Vagina (tissue), 2 donors: ENCODE measurements at regions not wholly inside any gene's neighbourhood (a gene's known extent, or its start where the extent isn't known, plus 50 kb on each side); places are given as distances from the start of the nearest gene placed in this dataset.

Experiments used
- DNase-seq, 2 donors: peaks; one replicate each; pipeline ENCODE4 v3.0.0-alpha.2; 2017; ENCODE audit errors: extremely low spot score in 2 of 2
- H3K27ac ChIP-seq: fragments of 200-600 bp; sonication (generic); one replicate; pipeline ENCODE4 v1.5.1; 2019
- H3K27me3 ChIP-seq: fragments of 200-600 bp; sonication (generic); one replicate; pipeline ENCODE4 v1.5.1; 2019
- H3K36me3 ChIP-seq, 2 donors: fragments of 200-600 bp; sonication (generic); one replicate each; pipeline ENCODE4 v1.5.1; 2017 to 2019
- H3K4me1 ChIP-seq: fragments of 200-600 bp; sonication (generic); one replicate; pipeline ENCODE4 v1.5.1; 2019
- H3K4me3 ChIP-seq, 2 donors: fragments of 200-600 bp; sonication (generic); 1 replicate in 1 of 2; 2 replicates in 1 of 2; pipeline ENCODE4 v1.5.1; 2016 to 2019
- H3K9me3 ChIP-seq: fragments of 200-600 bp; sonication (generic); one replicate; pipeline ENCODE4 v1.5.1; 2019
- POLR2A ChIP-seq, 2 donors: fragments of 450-650 bp; IDR thresholded peaks; one replicate each; pipeline ENCODE4 v1.6.1; 2017; ENCODE audit warnings: antibody characterized with exemption in 2 of 2, mild to moderate bottlenecking in 2 of 2, moderate library complexity in 2 of 2
- POLR2AphosphoS5 ChIP-seq, 2 donors: sonication (generic); formaldehyde crosslinking; IDR thresholded peaks; one replicate each; pipeline ENCODE4 v1.9.0; 2017; ENCODE audit warnings: antibody characterized with exemption in 2 of 2, mild to moderate bottlenecking in 2 of 2, low read depth in 1 of 2; ENCODE audit not compliant: insufficient read depth in 1 of 2
- intact Hi-C: fragments of 100-400 bp; cut with DNase I; formaldehyde crosslinking; loops from one replicate; pipeline ENCODE4 v1.15.1; 2023
- TF ChIP-seq, protein P1 (sequence below), 3 experiments: fragments of 450-650 bp in 2 of 3; fragments of 200-600 bp in 1 of 3; sonication (generic) in 1 of 3; IDR thresholded peaks; one replicate each; pipeline ENCODE4 v1.5.1; 2017 to 2019; ENCODE audit warnings: antibody characterized with exemption in 3 of 3, mild to moderate bottlenecking in 2 of 3, moderate library complexity in 2 of 3

DNA sequence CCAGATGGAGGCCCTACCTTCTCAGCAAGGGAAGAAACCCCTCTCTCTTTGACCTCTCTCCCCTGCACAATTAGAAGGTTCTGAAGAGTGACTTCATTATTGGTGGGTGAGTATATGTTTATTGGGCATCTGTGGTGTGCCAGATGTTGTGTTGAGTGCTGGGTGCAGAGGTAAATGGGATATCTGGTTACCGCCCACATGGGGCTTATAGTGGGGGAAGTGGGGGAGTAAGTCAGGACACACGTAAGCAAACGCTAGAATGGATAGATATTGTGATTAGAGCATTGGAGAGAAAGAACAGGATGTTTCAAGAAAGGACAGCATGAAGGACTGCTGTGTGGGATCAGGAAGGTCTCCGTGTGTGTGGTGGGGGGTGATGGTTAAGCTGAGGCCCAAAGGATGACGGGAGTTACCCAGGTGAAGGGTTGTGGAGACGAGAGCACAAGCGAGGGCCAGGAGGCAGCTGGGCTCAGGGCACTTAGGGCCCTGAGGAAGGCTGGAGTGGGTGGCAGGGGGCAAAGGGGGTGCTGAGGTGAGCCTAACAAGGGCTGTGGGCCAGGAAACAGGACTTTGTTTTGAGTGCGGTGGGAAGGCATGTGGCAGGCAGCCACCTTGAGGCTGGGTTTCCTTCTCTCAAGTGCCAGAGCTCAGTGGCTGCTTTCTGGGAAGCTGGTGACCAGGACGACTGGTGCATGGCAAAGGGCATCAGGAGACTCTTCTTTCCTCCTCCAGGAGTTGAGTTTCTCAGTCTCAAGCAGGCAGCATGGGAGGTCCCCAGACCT lies 299.9 kb downstream of the RPS24 start:
- no peak overlapping the region for H3K4me3 ChIP-seq
- peak; percentile 69 to 79 for DNase-seq
- H3K4me1 ChIP-seq: peaks cover 34% of the 10 kb centered on the region
- no peaks in the 10 kb centered on the region for H3K36me3 ChIP-seq
- H3K27ac ChIP-seq: no peak overlapping the region
- TF ChIP-seq, protein P1, sequence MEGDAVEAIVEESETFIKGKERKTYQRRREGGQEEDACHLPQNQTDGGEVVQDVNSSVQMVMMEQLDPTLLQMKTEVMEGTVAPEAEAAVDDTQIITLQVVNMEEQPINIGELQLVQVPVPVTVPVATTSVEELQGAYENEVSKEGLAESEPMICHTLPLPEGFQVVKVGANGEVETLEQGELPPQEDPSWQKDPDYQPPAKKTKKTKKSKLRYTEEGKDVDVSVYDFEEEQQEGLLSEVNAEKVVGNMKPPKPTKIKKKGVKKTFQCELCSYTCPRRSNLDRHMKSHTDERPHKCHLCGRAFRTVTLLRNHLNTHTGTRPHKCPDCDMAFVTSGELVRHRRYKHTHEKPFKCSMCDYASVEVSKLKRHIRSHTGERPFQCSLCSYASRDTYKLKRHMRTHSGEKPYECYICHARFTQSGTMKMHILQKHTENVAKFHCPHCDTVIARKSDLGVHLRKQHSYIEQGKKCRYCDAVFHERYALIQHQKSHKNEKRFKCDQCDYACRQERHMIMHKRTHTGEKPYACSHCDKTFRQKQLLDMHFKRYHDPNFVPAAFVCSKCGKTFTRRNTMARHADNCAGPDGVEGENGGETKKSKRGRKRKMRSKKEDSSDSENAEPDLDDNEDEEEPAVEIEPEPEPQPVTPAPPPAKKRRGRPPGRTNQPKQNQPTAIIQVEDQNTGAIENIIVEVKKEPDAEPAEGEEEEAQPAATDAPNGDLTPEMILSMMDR (IDR thresholded peaks at IDR 0.05): no peak
- no peak for TF ChIP-seq POLR2A (IDR thresholded peaks at IDR 0.05)
- TF ChIP-seq POLR2AphosphoS5 (IDR thresholded peaks at IDR 0.05; ENCODE audit: insufficient read depth in 1 of 2, low read depth in 1 of 2): no peak
- intact Hi-C loops: no loop called here
- no peaks in the 10 kb centered on the region for H3K9me3 ChIP-seq
- H3K27me3 ChIP-seq: no peaks in the 10 kb centered on the region

DNA sequence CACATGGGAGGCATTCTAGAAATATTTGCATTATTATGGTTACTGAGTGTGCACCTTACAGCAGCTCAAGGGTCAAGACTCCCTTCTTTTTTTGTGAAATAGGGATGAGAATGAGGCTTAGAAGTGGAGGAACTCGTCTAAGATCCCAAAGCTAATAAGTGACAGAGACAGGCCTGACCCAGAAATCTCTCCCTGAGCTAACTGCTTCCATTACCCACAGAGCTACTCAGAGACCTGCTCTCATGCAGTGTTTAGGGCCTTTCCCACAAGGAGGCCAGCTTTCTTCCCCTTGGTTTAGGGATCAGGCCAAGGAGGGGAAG lies 301.7 kb downstream of the RPS24 start:
- intact Hi-C loops: no loop called here
- H3K36me3 ChIP-seq: no peaks in the 10 kb centered on the region
- H3K4me1 ChIP-seq: peaks cover 34% of the 10 kb centered on the region
- TF ChIP-seq POLR2AphosphoS5 (IDR thresholded peaks at IDR 0.05; ENCODE audit: insufficient read depth in 1 of 2, low read depth in 1 of 2) (no peak), POLR2A (IDR thresholded peaks at IDR 0.05) (no peak)
- TF ChIP-seq, protein P1 (IDR thresholded peaks at IDR 0.05): no peak
- H3K4me3 ChIP-seq: no peak overlapping the region
- H3K9me3 ChIP-seq: no peaks in the 10 kb centered on the region
- no peak overlapping the region for H3K27ac ChIP-seq
- no peaks in the 10 kb centered on the region for H3K27me3 ChIP-seq
- peak; percentile 2 to 65 for DNase-seq

DNA sequence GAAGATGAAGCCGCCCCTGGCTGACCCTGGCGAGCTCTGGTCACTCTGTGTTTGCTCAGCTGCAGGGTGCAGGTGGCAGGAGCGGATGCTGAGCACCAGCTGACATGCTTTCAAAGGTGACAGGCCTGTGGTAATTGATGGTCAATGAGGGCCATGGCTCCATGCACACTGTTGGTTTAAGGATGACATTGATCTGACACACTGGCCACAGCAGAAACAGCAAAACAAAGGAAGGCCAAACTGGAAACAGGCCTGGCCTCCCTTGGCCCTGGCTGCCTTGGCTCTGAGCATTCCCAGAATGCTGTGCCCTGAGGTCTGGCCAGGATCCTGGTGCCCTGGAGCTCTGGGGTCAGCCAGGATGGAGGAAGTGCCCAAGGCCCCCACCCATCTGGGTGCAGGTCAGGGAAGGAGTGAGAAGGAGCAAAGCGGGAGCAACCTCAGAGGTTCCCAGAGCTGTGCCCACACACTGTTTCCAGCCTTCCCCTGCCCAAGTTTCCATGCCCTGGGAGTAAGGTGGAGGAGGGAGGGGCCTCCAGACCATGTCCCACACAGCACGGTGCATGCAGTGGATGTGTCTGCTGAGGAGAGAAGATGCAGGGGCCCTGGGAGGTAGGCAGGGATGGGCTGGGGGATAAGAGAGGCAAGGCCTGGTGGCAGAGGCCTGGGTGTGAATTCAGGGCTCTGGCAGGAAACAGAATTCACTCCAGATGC lies 302.2 kb downstream of the RPS24 start:
- Histone ChIP-seq H3K9me3 (no peaks in the 10 kb centered on the region), H3K27ac (peak overlapping the region; percentile 14), H3K36me3 (no peaks in the 10 kb centered on the region), H3K4me3 (no peak overlapping the region), H3K27me3 (no peaks in the 10 kb centered on the region), H3K4me1 (peaks cover 34% of the 10 kb centered on the region)
- intact Hi-C loops: no loop called here
- TF ChIP-seq POLR2AphosphoS5 (IDR thresholded peaks at IDR 0.05; ENCODE audit: insufficient read depth in 1 of 2, low read depth in 1 of 2): no peak
- TF ChIP-seq, protein P1 (IDR thresholded peaks at IDR 0.05): no peak
- no peak for TF ChIP-seq POLR2A (IDR thresholded peaks at IDR 0.05)
- DNase-seq: peak; percentile 70 to 77

DNA sequence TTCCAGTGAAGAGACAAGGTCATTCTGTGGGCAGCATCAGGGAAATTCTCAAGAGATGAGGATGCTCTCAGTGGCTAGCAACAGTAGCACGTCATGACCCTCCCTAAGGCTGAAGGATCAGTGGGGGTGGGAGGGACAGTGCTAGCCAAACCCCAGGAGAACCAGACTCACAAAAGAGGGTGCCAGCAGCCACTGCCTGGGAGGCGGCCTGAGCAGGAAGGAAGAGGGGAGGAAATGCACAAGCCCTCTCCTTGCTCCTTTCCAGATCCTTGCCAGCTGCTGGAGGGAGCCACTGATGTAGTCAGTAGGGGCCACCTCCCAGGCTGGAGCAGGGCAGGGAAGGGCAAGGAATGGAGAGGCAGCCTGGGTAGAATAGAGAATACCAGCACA lies 302.7 kb downstream of the RPS24 start:
- H3K4me3 ChIP-seq: no peak overlapping the region
- H3K4me1 ChIP-seq: peaks cover 32% of the 10 kb centered on the region
- H3K9me3 ChIP-seq: no peaks in the 10 kb centered on the region
- H3K27ac ChIP-seq: peak overlapping the region; percentile 14
- no peak for DNase-seq
- intact Hi-C loops: no loop called here
- TF ChIP-seq POLR2A (IDR thresholded peaks at IDR 0.05) (no peak), POLR2AphosphoS5 (IDR thresholded peaks at IDR 0.05; ENCODE audit: insufficient read depth in 1 of 2, low read depth in 1 of 2) (peak in 1 of 2 donors; percentile 16)
- TF ChIP-seq, protein P1 (IDR thresholded peaks at IDR 0.05): no peak
- H3K27me3 ChIP-seq: no peaks in the 10 kb centered on the region
- no peaks in the 10 kb centered on the region for H3K36me3 ChIP-seq

DNA sequence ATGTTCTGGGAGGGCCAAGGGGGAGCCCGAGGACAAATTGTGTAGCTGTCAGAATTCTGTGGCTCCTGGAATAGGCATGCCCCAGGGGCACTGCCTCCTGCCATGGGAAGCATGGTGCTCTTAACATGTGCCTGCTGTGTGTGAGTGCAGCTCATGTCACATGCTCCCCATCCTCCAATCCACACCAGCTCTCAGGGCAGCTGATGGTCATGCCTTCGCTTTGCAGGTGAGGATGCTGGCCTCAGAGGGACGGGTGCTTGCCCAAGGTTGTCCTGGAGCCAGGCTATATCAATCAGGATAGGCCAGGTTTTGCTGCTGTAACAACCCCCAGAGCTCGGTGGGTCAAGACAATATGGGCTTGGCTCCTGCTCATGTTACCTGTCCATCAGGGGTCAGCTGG lies 303.4 kb downstream of the RPS24 start:
- Histone ChIP-seq H3K4me1 (peaks cover 25% of the 10 kb centered on the region), H3K9me3 (no peaks in the 10 kb centered on the region), H3K4me3 (no peak overlapping the region), H3K27ac (peak overlapping the region; percentile 14), H3K36me3 (no peaks in the 10 kb centered on the region), H3K27me3 (no peaks in the 10 kb centered on the region)
- no peak for TF ChIP-seq POLR2AphosphoS5 (IDR thresholded peaks at IDR 0.05; ENCODE audit: insufficient read depth in 1 of 2, low read depth in 1 of 2)
- no peak for TF ChIP-seq POLR2A (IDR thresholded peaks at IDR 0.05)
- TF ChIP-seq, protein P1 (IDR thresholded peaks at IDR 0.05): no peak
- peak; percentile 70 to 81 for DNase-seq
- intact Hi-C loops: no loop called here
